H9 (cell line): ENCODE measurements at regions not wholly inside any gene's neighbourhood (a gene's known extent, or its start where the extent isn't known, plus 50 kb on each side); places are given as distances from the start of the nearest gene placed in this dataset.

Experiments used
- DNase-seq: peaks from one replicate; pipeline ENCODE4 v3.0.0-alpha.2; 2017
- H2AFZ ChIP-seq: one replicate; pipeline ENCODE4 v1.6.1; 2013; ENCODE audit warnings: mild to moderate bottlenecking, low read length, control low read depth, moderate library complexity
- H2AK5ac ChIP-seq: 2 replicates; pipeline ENCODE4 v1.6.1; 2013; ENCODE audit warnings: low read length, control low read depth, mixed read lengths; ENCODE audit not compliant: insufficient read length
- H2BK120ac ChIP-seq: one replicate; pipeline ENCODE4 v1.6.1; 2013; ENCODE audit warnings: low read depth, mild to moderate bottlenecking, low read length, control low read depth, inconsistent platforms; ENCODE audit not compliant: poor library complexity, severe bottlenecking
- H2BK12ac ChIP-seq: 2 replicates; pipeline ENCODE4 v1.6.1; 2013; ENCODE audit warnings: low read length, control low read depth, mixed read lengths, low read depth; ENCODE audit not compliant: insufficient read length
- H2BK15ac ChIP-seq: 2 replicates; pipeline ENCODE4 v1.6.1; 2013; ENCODE audit warnings: low read depth, low read length, control low read depth
- H2BK20ac ChIP-seq: one replicate; pipeline ENCODE4 v1.6.1; 2013; ENCODE audit warnings: low read depth, mild to moderate bottlenecking, low read length, control low read depth, inconsistent platforms; ENCODE audit not compliant: poor library complexity, severe bottlenecking
- H2BK5ac ChIP-seq: 2 replicates; pipeline ENCODE4 v1.6.1; 2013; ENCODE audit warnings: low read length, control low read depth, mixed read lengths; ENCODE audit not compliant: insufficient read length
- H3K14ac ChIP-seq: 2 replicates; pipeline ENCODE4 v1.6.1; 2013; ENCODE audit warnings: low read length, control low read depth; ENCODE audit not compliant: insufficient read depth
- H3K18ac ChIP-seq: 2 replicates; pipeline ENCODE4 v1.6.1; 2013; ENCODE audit warnings: low read depth, mild to moderate bottlenecking, mixed read lengths, low read length, control low read depth; ENCODE audit not compliant: insufficient read length
- H3K23ac ChIP-seq: 2 replicates; pipeline ENCODE4 v1.6.1; 2013; ENCODE audit warnings: low read length, control low read depth, mixed read lengths, low read depth; ENCODE audit not compliant: insufficient read length
- H3K23me2 ChIP-seq: 2 replicates; pipeline ENCODE4 v1.6.1; 2013; ENCODE audit warnings: low read depth, mild to moderate bottlenecking, mixed read lengths, low read length, control low read depth; ENCODE audit not compliant: insufficient read length, poor library complexity, severe bottlenecking
- H3K27ac ChIP-seq: 2 replicates; pipeline ENCODE4 v1.5.1; 2013; ENCODE audit warnings: low read length, control low read depth, mixed read lengths, low read depth; ENCODE audit not compliant: insufficient read length
- H3K27me3 ChIP-seq: 2 replicates; pipeline ENCODE4 v1.6.1; 2013; ENCODE audit warnings: low read length, control low read depth, inconsistent platforms; ENCODE audit not compliant: insufficient read depth
- H3K4ac ChIP-seq: 2 replicates; pipeline ENCODE4 v1.6.1; 2013; ENCODE audit warnings: low read depth, mild to moderate bottlenecking, control low read depth, inconsistent platforms, low read length, moderate library complexity
- H3K4me1 ChIP-seq: 2 replicates; pipeline ENCODE4 v1.6.1; 2013; ENCODE audit warnings: low read length, control low read depth, inconsistent platforms; ENCODE audit not compliant: insufficient read depth
- H3K4me2 ChIP-seq: 2 replicates; pipeline ENCODE4 v1.6.1; 2013; ENCODE audit warnings: low read length, control low read depth, mixed read lengths; ENCODE audit not compliant: insufficient read length, insufficient read depth
- H3K56ac ChIP-seq: 2 replicates; pipeline ENCODE4 v1.6.1; 2013; ENCODE audit warnings: low read depth, mild to moderate bottlenecking, mixed read lengths, low read length, control low read depth; ENCODE audit not compliant: insufficient read length
- H3K79me1 ChIP-seq: 2 replicates; pipeline ENCODE4 v1.6.1; 2013; ENCODE audit warnings: low read depth, mild to moderate bottlenecking, moderate library complexity, low read length, control low read depth, inconsistent platforms; ENCODE audit not compliant: insufficient read depth, poor library complexity, severe bottlenecking
- H3K79me2 ChIP-seq: 2 replicates; pipeline ENCODE4 v1.6.1; 2013; ENCODE audit warnings: low read length, control low read depth, inconsistent platforms; ENCODE audit not compliant: insufficient read depth
- H3K9ac ChIP-seq: 2 replicates; pipeline ENCODE4 v1.6.1; 2013; ENCODE audit warnings: low read length, control low read depth, mixed read lengths; ENCODE audit not compliant: insufficient read length; ENCODE audit errors: extremely low read depth
- H3K9me3 ChIP-seq: one replicate; pipeline ENCODE4 v1.6.1; 2013; ENCODE audit warnings: low read depth, low read length, inconsistent platforms; ENCODE audit not compliant: control insufficient read depth
- H3T11ph ChIP-seq: one replicate; pipeline ENCODE4 v1.6.1; 2013; ENCODE audit warnings: mild to moderate bottlenecking, low read length, control low read depth, inconsistent platforms
- H4K20me1 ChIP-seq: one replicate; pipeline ENCODE4 v1.6.1; 2013; ENCODE audit not compliant: control insufficient read depth, insufficient read length, insufficient read depth
- H4K5ac ChIP-seq: 2 replicates; pipeline ENCODE4 v1.6.1; 2013; ENCODE audit warnings: low read depth, mild to moderate bottlenecking, mixed read lengths, low read length, control low read depth; ENCODE audit not compliant: insufficient read length
- H4K8ac ChIP-seq: replicated peaks from 2 replicates; pipeline ENCODE4 v1.6.1; 2013; ENCODE audit warnings: low read length, control low read depth, mixed read lengths, low read depth; ENCODE audit not compliant: insufficient read length
- H4K91ac ChIP-seq: 2 replicates; pipeline ENCODE4 v1.6.1; 2013; ENCODE audit warnings: low read depth, mild to moderate bottlenecking, moderate library complexity, mixed read lengths, low read length, control low read depth; ENCODE audit not compliant: insufficient read length
- H3K27ac Mint-ChIP-seq, 3 experiments: 2 replicates in 2 of 3; 3 replicates in 1 of 3; pipeline ENCODE4 v1.8.0; 2020 to 2021; ENCODE audit warnings: mixed read lengths in 3 of 3, mild to moderate bottlenecking in 1 of 3, moderate library complexity in 1 of 3
- H3K27me3 Mint-ChIP-seq: 2 replicates; pipeline ENCODE4 v1.8.0; 2021; ENCODE audit warnings: low read depth, mild to moderate bottlenecking, moderate library complexity, mixed read lengths
- H3K36me3 Mint-ChIP-seq, 3 experiments: 2 replicates in 2 of 3; 3 replicates in 1 of 3; pipeline ENCODE4 v1.8.0; 2020 to 2021; ENCODE audit warnings: low read depth in 3 of 3, mixed read lengths in 3 of 3; ENCODE audit not compliant: insufficient read depth in 1 of 3
- H3K4me1 Mint-ChIP-seq, 2 experiments: 2 replicates each; pipeline ENCODE4 v1.8.0; 2020; ENCODE audit warnings: mixed read lengths in 2 of 2
- H3K4me3 Mint-ChIP-seq, 2 experiments: 2 replicates in 1 of 2; 3 replicates in 1 of 2; pipeline ENCODE4 v1.8.0; 2020 to 2021; ENCODE audit warnings: mild to moderate bottlenecking in 2 of 2, mixed read lengths in 2 of 2, moderate library complexity in 1 of 2
- H3K9me3 Mint-ChIP-seq, 2 experiments: 2 replicates in 1 of 2; 3 replicates in 1 of 2; pipeline ENCODE4 v1.8.0; 2020; ENCODE audit warnings: mild to moderate bottlenecking in 2 of 2, mixed read lengths in 2 of 2, moderate library complexity in 1 of 2
- CTCF ChIP-seq: fragments of 200-600 bp; sonication (generic); conservative IDR thresholded peaks from 3 replicates; pipeline ENCODE4 v1.8.0; 2021; ENCODE audit warnings: antibody characterized with exemption, mild to moderate bottlenecking
- WGBS: extraction: QIAGEN DNeasy Blood & Tissue Kit; methylation state at CpG from one replicate; pipeline ENCODE4 v1.1.7; 2013; ENCODE audit warnings: missing lambda C conversion rate, low lambda C conversion rate, mixed read lengths; ENCODE audit not compliant: insufficient read length; ENCODE audit errors: extremely low coverage; 5-methylcytosine and 5-hydroxymethylcytosine counted together

- no peak overlapping the region for H3K4me3 Mint-ChIP-seq
Measured at GRCh38 chrX:4263030-4263803, 549.8 kb upstream of the PRKX start.

More at GRCh38 chrX:4263030-4263803, 549.8 kb upstream of the PRKX start:
- H3K9ac ChIP-seq, result no peak overlapping the region
- no peak overlapping the region for H3T11ph ChIP-seq
- no peak overlapping the region for H2BK12ac ChIP-seq
- H3K36me3 Mint-ChIP-seq, result no peaks in the 10 kb centered on the region; a peak in 1 of 7 replicates
- H2BK15ac ChIP-seq, result no peak overlapping the region
- H2AFZ ChIP-seq, result no peak overlapping the region
- no CpG with 5 or more reads among the region's 8 CpGs for WGBS
- H3K79me1 ChIP-seq, result no peaks in the 10 kb centered on the region
- H2BK120ac ChIP-seq, result no peak overlapping the region
- no peaks in the 10 kb centered on the region for H3K27me3 ChIP-seq
- H3K79me2 ChIP-seq, result no peaks in the 10 kb centered on the region
- peak; percentile 67 for TF ChIP-seq CTCF
- no peak overlapping the region for H4K91ac ChIP-seq
- peaks cover 25 to 27% of the 10 kb centered on the region in 2 experiments for H3K4me1 Mint-ChIP-seq
- no peak overlapping the region for H2BK20ac ChIP-seq
- no peaks in the 10 kb centered on the region for H4K20me1 ChIP-seq
- no peak overlapping the region for H3K4ac ChIP-seq
- H2BK5ac ChIP-seq, result no peak overlapping the region
- no peaks in the 10 kb centered on the region; a peak in 1 of 5 replicates for H3K9me3 Mint-ChIP-seq
- H3K9me3 ChIP-seq, result no peaks in the 10 kb centered on the region
- no peak overlapping the region for H3K23ac ChIP-seq
- H3K4me1 ChIP-seq, result peaks cover 12% of the 10 kb centered on the region; the same call in 1 of the 2 replicates
- H4K8ac ChIP-seq, result no peak overlapping the region
- H3K27ac ChIP-seq, result no peak overlapping the region
- no peaks in the 10 kb centered on the region for H3K23me2 ChIP-seq
- no peak overlapping the region for H3K4me2 ChIP-seq
- no peak overlapping the region for H4K5ac ChIP-seq
- no peak overlapping the region for H3K14ac ChIP-seq
- H3K27ac Mint-ChIP-seq, result peak overlapping the region; percentile 5 to 76 (median 44); a peak in 3 of 7 replicates
- no peak overlapping the region for H3K56ac ChIP-seq
- H2AK5ac ChIP-seq, result no peak overlapping the region
- H3K27me3 Mint-ChIP-seq, result no peaks in the 10 kb centered on the region
- DNase-seq, result no peak
- H3K18ac ChIP-seq, result no peak overlapping the region
